AG20443 (cell line): ENCODE measurements at regions not wholly inside any gene's neighbourhood (a gene's known extent, or its start where the extent isn't known, plus 50 kb on each side); places are given as distances from the start of the nearest gene placed in this dataset.
A peak's percentile ranks its signal among the peaks of the same experiment; 100 is the strongest.
"Not testable (repeated sequence)": the region's sequence is repeated elsewhere in the genome, so short reads cannot be mapped to it uniquely, and the experiment has no call there.

Experiments
- DNase-seq: peaks from one replicate; pipeline ENCODE4 v3.0.0; 2012; ENCODE audit warnings: low spot score, mixed read lengths

GRCh38 chr2:221914334-221914880 is 342.3 kb upstream of the EPHA4 start:
- DNase-seq = no peak

- no peak for DNase-seq
These were observed 339.8 kb upstream of the EPHA4 start for GRCh38 chr2:221911890-221912289.

GRCh38 chr2:221911321-221911720 is 339.2 kb upstream of the EPHA4 start:
- DNase-seq = no peak

GRCh38 chr2:221908518-221908917 is 336.4 kb upstream of the EPHA4 start:
- DNase-seq = no peak

GRCh38 chr2:221897718-221898117 is 325.6 kb upstream of the EPHA4 start:
- no peak for DNase-seq

- DNase-seq = peak; percentile 35
These were observed 324.5 kb upstream of the EPHA4 start for GRCh38 chr2:221896505-221897151.

GRCh38 chr2:221895366-221896121 is 323.4 kb upstream of the EPHA4 start:
- DNase-seq = no peak

GRCh38 chr2:221893501-221893900 is 321.4 kb upstream of the EPHA4 start:
- DNase-seq = no peak

- DNase-seq = not testable (repeated sequence)
These were observed 319.9 kb upstream of the EPHA4 start for GRCh38 chr2:221892006-221892405.

GRCh38 chr2:221883976-221884375 is 311.9 kb upstream of the EPHA4 start:
- DNase-seq = no peak

- DNase-seq = no peak
These were observed 303.9 kb upstream of the EPHA4 start for GRCh38 chr2:221876016-221876415.

- DNase-seq = no peak
These were observed 302.3 kb upstream of the EPHA4 start for GRCh38 chr2:221874444-221874843.

- no peak for DNase-seq
These were observed 285.6 kb upstream of the EPHA4 start for GRCh38 chr2:221857719-221858118.

- DNase-seq = no peak
These were observed 281.2 kb upstream of the EPHA4 start for GRCh38 chr2:221853297-221853696.

GRCh38 chr2:221851531-221852045 is 279.5 kb upstream of the EPHA4 start:
- DNase-seq = no peak

- DNase-seq = peak; percentile 12
These were observed 278.0 kb upstream of the EPHA4 start for GRCh38 chr2:221850076-221850475.

GRCh38 chr2:221848286-221848685 is 276.2 kb upstream of the EPHA4 start:
- DNase-seq = no peak

- no peak for DNase-seq
These were observed 272.9 kb upstream of the EPHA4 start for GRCh38 chr2:221845021-221845365.

- no peak for DNase-seq
These were observed 272.3 kb upstream of the EPHA4 start for GRCh38 chr2:221844212-221845020.

- DNase-seq = peak; percentile 16
These were observed 264.0 kb upstream of the EPHA4 start for GRCh38 chr2:221836095-221836494.

GRCh38 chr2:221833966-221834365 is 261.9 kb upstream of the EPHA4 start:
- no peak for DNase-seq

- no peak for DNase-seq
These were observed 258.9 kb upstream of the EPHA4 start for GRCh38 chr2:221831051-221831450.
